ENCODE measurements at regions not wholly inside any gene's neighbourhood (a gene's known extent, or its start where the extent isn't known, plus 50 kb on each side); places are given as distances from the start of the nearest gene placed in this dataset.
A peak's percentile ranks its signal among the peaks of the same experiment; 100 is the strongest.

- Histone ChIP-seq H3K27ac (peak overlapping the region in 1 of 2 experiments; percentile 87; a peak in 4 of 6 replicates), H3K4me2 (no peak overlapping the region), H3K4me3 (no peak overlapping the region), H3K9me3 (peaks cover 2% of the 10 kb centered on the region; the same call in 1 of the 3 replicates), H3K4me1 (peaks cover 20% of the 10 kb centered on the region)
- POLR2A ChIA-PET: interaction anchor here (0.6 kb wide), 1 partner anchor 68 kb away, joined by 3 read pairs; no protein-coding TSS in a partner anchor
- TF ChIP-seq ZC3H11A (IDR thresholded peaks at IDR 0.05): no peak
- no peak for TF ChIP-seq HEYL (CRISPR knock-in tag; IDR thresholded peaks at IDR 0.05)
- no peak for TF ChIP-seq PHF8 (IDR thresholded peaks at IDR 0.05; ENCODE audit: borderline replicate concordance, low read depth)
- peak; percentile 90 for TF ChIP-seq MAFK (IDR thresholded peaks at IDR 0.05; ENCODE audit: partially characterized antibody)
- 80% methylated on average over 2 of the region's 2 CpGs for WGBS (ENCODE audit: missing lambda C conversion rate)
- CTCF ChIA-PET: interaction anchor here (1.0 to 5.0 kb wide), 3 partner anchors 15 to 31 kb away, joined by 3 to 32 read pairs (median 7); no protein-coding TSS in a partner anchor
- no peak for ATAC-seq
- DNase-seq (ENCODE audit: low read depth in 1 of 2, low spot score in 1 of 2): no peak
- FAIRE-seq: no peak
Observed at GRCh38 chr10:30560326-30560725, 69.2 kb downstream of the LYZL2 start.

DNA sequence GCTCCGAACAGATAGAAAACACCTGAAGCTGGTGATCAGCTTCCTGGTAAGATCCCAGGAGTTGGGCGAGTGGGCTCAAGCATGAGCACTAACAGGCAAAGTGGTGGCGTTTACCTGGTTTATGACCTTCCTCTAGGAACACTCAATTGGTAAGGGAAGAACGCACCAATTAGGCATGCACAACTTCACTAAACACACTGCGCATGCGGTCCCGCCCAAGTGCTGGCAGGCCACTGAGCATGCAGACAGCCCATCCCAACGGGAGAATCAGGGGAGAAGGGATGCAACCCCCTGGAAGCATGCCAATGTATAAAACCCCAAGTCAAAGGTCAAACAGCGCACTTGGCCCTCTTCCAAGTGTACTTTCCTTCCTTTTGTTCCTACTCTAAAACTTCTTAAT is 70.4 kb downstream of the LYZL2 start:
- H3K4me1 ChIP-seq: peaks cover 20% of the 10 kb centered on the region
- no peak for ATAC-seq
- H3K27ac ChIP-seq: peak overlapping the region; percentile 70 to 87
- DNase-seq (ENCODE audit: low read depth in 1 of 2, low spot score in 1 of 2): no peak
- H3K4me3 ChIP-seq: no peak overlapping the region
- no peak overlapping the region for H3K4me2 ChIP-seq
- H3K9me3 ChIP-seq: peaks cover 2% of the 10 kb centered on the region; the same call in 1 of the 3 replicates
- POLR2A ChIA-PET: no interaction called here
- 77% methylated on average over 9 of the region's 9 CpGs for WGBS (ENCODE audit: missing lambda C conversion rate)
- FAIRE-seq: no peak
- CTCF ChIA-PET: interaction anchor here (1.0 to 5.0 kb wide), 4 partner anchors 14 to 32 kb away, joined by 3 to 32 read pairs (median 6); no protein-coding TSS in a partner anchor
- TF ChIP-seq, protein P1, sequence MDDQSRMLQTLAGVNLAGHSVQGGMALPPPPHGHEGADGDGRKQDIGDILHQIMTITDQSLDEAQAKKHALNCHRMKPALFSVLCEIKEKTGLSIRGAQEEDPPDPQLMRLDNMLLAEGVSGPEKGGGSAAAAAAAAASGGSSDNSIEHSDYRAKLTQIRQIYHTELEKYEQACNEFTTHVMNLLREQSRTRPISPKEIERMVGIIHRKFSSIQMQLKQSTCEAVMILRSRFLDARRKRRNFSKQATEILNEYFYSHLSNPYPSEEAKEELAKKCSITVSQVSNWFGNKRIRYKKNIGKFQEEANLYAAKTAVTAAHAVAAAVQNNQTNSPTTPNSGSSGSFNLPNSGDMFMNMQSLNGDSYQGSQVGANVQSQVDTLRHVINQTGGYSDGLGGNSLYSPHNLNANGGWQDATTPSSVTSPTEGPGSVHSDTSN (IDR thresholded peaks at IDR 0.05): no peak
- TF ChIP-seq HES2 (IDR thresholded peaks at IDR 0.05): no peak
- TF ChIP-seq ESRRA (IDR thresholded peaks at IDR 0.05; ENCODE audit: borderline replicate concordance, low read length): no peak
- no peak for TF ChIP-seq NR3C1 (IDR thresholded peaks at IDR 0.05)
- no peak for TF ChIP-seq ZC3H11A (IDR thresholded peaks at IDR 0.05)
- TF ChIP-seq SMC3 (IDR thresholded peaks at IDR 0.05): no peak
- TF ChIP-seq CBX8 (IDR thresholded peaks at IDR 0.05): no peak
- TF ChIP-seq RFX5 (IDR thresholded peaks at IDR 0.05): no peak
- no peak for TF ChIP-seq POLR2A (IDR thresholded peaks at IDR 0.05; ENCODE audit: low read length)
- no peak for TF ChIP-seq PHF8 (IDR thresholded peaks at IDR 0.05; ENCODE audit: borderline replicate concordance, low read depth)
- no peak for TF ChIP-seq FOXS1 (CRISPR knock-in tag; IDR thresholded peaks at IDR 0.05)
- no peak for TF ChIP-seq RCOR1 (IDR thresholded peaks at IDR 0.05; ENCODE audit: low read depth, low read length)
- TF ChIP-seq NPAS2 (CRISPR knock-in tag; IDR thresholded peaks at IDR 0.05; ENCODE audit: borderline replicate concordance): no peak
- no peak for TF ChIP-seq BHLHE40 (IDR thresholded peaks at IDR 0.05; ENCODE audit: low read depth, low read length)
- no peak for TF ChIP-seq RNF2 (IDR thresholded peaks at IDR 0.05; ENCODE audit: borderline replicate concordance, low read depth)
- no peak for TF ChIP-seq KDM1A (IDR thresholded peaks at IDR 0.05; ENCODE audit: low read depth)

DNA sequence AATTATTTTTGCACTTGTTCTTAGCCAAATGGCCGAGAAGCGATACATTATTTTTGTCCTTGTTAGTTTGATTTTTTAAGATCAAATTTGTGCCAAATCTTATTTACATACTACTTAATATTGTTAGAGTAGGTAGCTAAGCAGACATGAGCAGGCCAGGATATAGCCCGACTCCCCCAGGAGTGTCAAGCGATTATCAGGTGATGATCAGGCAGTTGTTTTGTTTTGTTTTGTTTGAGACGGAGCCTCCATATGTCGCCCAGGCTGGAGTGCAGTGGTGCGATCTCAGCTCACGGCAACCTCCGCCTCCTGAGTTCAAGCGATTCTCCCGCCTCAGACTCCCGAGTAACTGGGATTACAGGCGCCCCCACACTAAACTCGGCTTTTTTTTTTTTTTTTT is 71.1 kb downstream of the LYZL2 start:
- Histone ChIP-seq H3K9me3 (peaks cover 2% of the 10 kb centered on the region; the same call in 1 of the 3 replicates), H3K27ac (peak overlapping the region; percentile 70 to 87), H3K4me3 (no peak overlapping the region), H3K4me1 (peaks cover 24% of the 10 kb centered on the region), H3K4me2 (peak overlapping the region; percentile 34)
- 93% methylated on average over 14 of the region's 14 CpGs for WGBS (ENCODE audit: missing lambda C conversion rate)
- POLR2A ChIA-PET: no interaction called here
- no peak for TF ChIP-seq GATA3 (IDR thresholded peaks at IDR 0.05; ENCODE audit: borderline replicate concordance)
- no peak for TF ChIP-seq CBX8 (IDR thresholded peaks at IDR 0.05)
- TF ChIP-seq JUNB (IDR thresholded peaks at IDR 0.05): no peak
- TF ChIP-seq EHMT2 (IDR thresholded peaks at IDR 0.05; ENCODE audit: low read depth): no peak
- no peak for TF ChIP-seq ZSCAN20 (CRISPR knock-in tag; IDR thresholded peaks at IDR 0.05)
- no peak for TF ChIP-seq HEYL (CRISPR knock-in tag; IDR thresholded peaks at IDR 0.05)
- TF ChIP-seq POLR2AphosphoS2 (conservative IDR thresholded peaks at IDR 0.05; ENCODE audit: low read length): no peak
- no peak for TF ChIP-seq FOXS1 (CRISPR knock-in tag; IDR thresholded peaks at IDR 0.05)
- TF ChIP-seq ESRRA (IDR thresholded peaks at IDR 0.05; ENCODE audit: borderline replicate concordance, low read length): no peak
- no peak for FAIRE-seq
- DNase-seq (ENCODE audit: low read depth in 1 of 2, low spot score in 1 of 2): no peak
- CTCF ChIA-PET: interaction anchor here (1.3 kb wide), 1 partner anchor 23 kb away, joined by 4 read pairs; no protein-coding TSS in a partner anchor
- ATAC-seq: no peak
